Esophagus muscularis mucosa (tissue), 4 donors: ENCODE measurements at regions not wholly inside any gene's neighbourhood (a gene's known extent, or its start where the extent isn't known, plus 50 kb on each side); places are given as distances from the start of the nearest gene placed in this dataset.
A peak's percentile ranks its signal among the peaks of the same experiment; 100 is the strongest.

ENCODE experiments used
- DNase-seq: peaks from one replicate; pipeline ENCODE4 v3.0.0-alpha.2; 2017; ENCODE audit errors: extremely low spot score
- H3K27ac ChIP-seq, 4 donors: fragments of 200-600 bp; sonication (generic); replicated peaks in 1 of 4; 1 replicate in 3 of 4; 2 replicates in 1 of 4; pipeline ENCODE4 v1.5.1; 2016 to 2019; ENCODE audit warnings: mild to moderate bottlenecking in 1 of 4
- H3K27me3 ChIP-seq, 4 donors: fragments of 200-600 bp; sonication (generic); one replicate each; pipeline versions ENCODE4 v1.5.1 to v1.6.0; 2016 to 2019
- H3K36me3 ChIP-seq, 4 donors: fragments of 200-600 bp; sonication (generic); one replicate each; pipeline ENCODE4 v1.5.1; 2016 to 2019
- H3K4me1 ChIP-seq, 4 donors: fragments of 200-600 bp; sonication (generic); one replicate each; pipeline ENCODE4 v1.5.1; 2016 to 2019
- H3K4me3 ChIP-seq, 4 donors: fragments of 200-600 bp; sonication (generic); 1 replicate in 2 of 4; 2 replicates in 2 of 4; pipeline ENCODE4 v1.5.1; 2016 to 2019; ENCODE audit warnings: mild to moderate bottlenecking in 4 of 4, moderate library complexity in 1 of 4
- H3K9me3 ChIP-seq, 4 donors: fragments of 200-600 bp; sonication (generic); 1 replicate in 3 of 4; 2 replicates in 1 of 4; pipeline ENCODE4 v1.5.1; 2016 to 2019
- CTCF ChIP-seq, 3 experiments: fragments of 200-600 bp in 2 of 3; fragments of 450-650 bp in 1 of 3; sonication (generic) in 2 of 3; IDR thresholded peaks; one replicate each; pipeline ENCODE4 v1.5.1; 2017 to 2019; ENCODE audit warnings: antibody characterized with exemption in 3 of 3, mild to moderate bottlenecking in 2 of 3, moderate library complexity in 1 of 3
- EP300 ChIP-seq: sonication (generic); formaldehyde crosslinking; IDR thresholded peaks from one replicate; pipeline ENCODE4 v1.6.1; 2017; ENCODE audit warnings: antibody characterized with exemption
- POLR2A ChIP-seq: fragments of 450-650 bp; IDR thresholded peaks from one replicate; pipeline ENCODE4 v1.6.1; 2017; ENCODE audit warnings: antibody characterized with exemption, moderate library complexity, mild to moderate bottlenecking, low read depth
- POLR2AphosphoS5 ChIP-seq, 2 donors: sonication (generic); formaldehyde crosslinking; IDR thresholded peaks; one replicate each; pipeline ENCODE4 v1.6.1; 2017; ENCODE audit warnings: antibody characterized with exemption in 2 of 2
- WGBS: methylation state at CpG from one replicate; pipeline ENCODE4 v1.1.5; 2018; 5-methylcytosine and 5-hydroxymethylcytosine counted together
- intact Hi-C: fragments of 100-400 bp; cut with DNase I; formaldehyde crosslinking; loops from one replicate; pipeline ENCODE4 v1.15.1; 2023

GRCh38 chr14:33871394-33871793 is 79.5 kb downstream of the EGLN3 start:
- H3K27ac ChIP-seq: no peak overlapping the region
- H3K4me3 ChIP-seq: no peak overlapping the region
- no peak for DNase-seq
- H3K36me3 ChIP-seq: no peaks in the 10 kb centered on the region
- intact Hi-C loops: no loop called here
- WGBS: 86% methylated on average over 3 of the region's 3 CpGs
- H3K27me3 ChIP-seq: no peaks in the 10 kb centered on the region
- H3K4me1 ChIP-seq: no peaks in the 10 kb centered on the region
- peaks cover 0 to 11% (median 9%) of the 10 kb centered on the region in 4 donors for H3K9me3 ChIP-seq
- no peak for TF ChIP-seq EP300
- TF ChIP-seq POLR2A: no peak
- TF ChIP-seq POLR2AphosphoS5 (IDR thresholded peaks at IDR 0.05): no peak
- TF ChIP-seq CTCF (IDR thresholded peaks at IDR 0.05): no peak

GRCh38 chr14:33866425-33867088 is 84.3 kb downstream of the EGLN3 start:
- Histone ChIP-seq H3K36me3 (no peaks in the 10 kb centered on the region), H3K9me3 (no peaks in the 10 kb centered on the region), H3K27ac (no peak overlapping the region), H3K27me3 (no peaks in the 10 kb centered on the region), H3K4me1 (no peaks in the 10 kb centered on the region), H3K4me3 (no peak overlapping the region)
- WGBS: 100% methylated on average over 1 of the region's 1 CpG
- intact Hi-C loops: no loop called here
- TF ChIP-seq POLR2A: no peak
- no peak for DNase-seq

- H3K36me3 ChIP-seq: no peaks in the 10 kb centered on the region
- H3K4me3 ChIP-seq: no peak overlapping the region
- no peak overlapping the region for H3K27ac ChIP-seq
- no peaks in the 10 kb centered on the region for H3K4me1 ChIP-seq
- intact Hi-C loops: no loop called here
- H3K27me3 ChIP-seq: no peaks in the 10 kb centered on the region
- WGBS: 84% methylated on average over 3 of the region's 3 CpGs
- no peaks in the 10 kb centered on the region for H3K9me3 ChIP-seq
- DNase-seq: peak; percentile 80
- no peak for TF ChIP-seq EP300
- no peak for TF ChIP-seq POLR2A
- no peak for TF ChIP-seq POLR2AphosphoS5 (IDR thresholded peaks at IDR 0.05)
- no peak for TF ChIP-seq CTCF (IDR thresholded peaks at IDR 0.05)
Observed at GRCh38 chr14:33862261-33862802, 88.5 kb downstream of the EGLN3 start.

- H3K27ac ChIP-seq: no peak overlapping the region
Observed at GRCh38 chr14:33859306-33859705, 91.6 kb downstream of the EGLN3 start.

GRCh38 chr14:33857650-33858049 is 93.2 kb downstream of the EGLN3 start:
- H3K27ac ChIP-seq: no peak overlapping the region
- no peaks in the 10 kb centered on the region for H3K36me3 ChIP-seq
- DNase-seq: peak; percentile 39
- TF ChIP-seq POLR2AphosphoS5 (IDR thresholded peaks at IDR 0.05) (no peak), POLR2A (no peak), CTCF (IDR thresholded peaks at IDR 0.05) (no peak), EP300 (no peak)
- no peaks in the 10 kb centered on the region for H3K9me3 ChIP-seq
- no peaks in the 10 kb centered on the region for H3K4me1 ChIP-seq
- intact Hi-C loops: no loop called here
- no peaks in the 10 kb centered on the region for H3K27me3 ChIP-seq
- WGBS: 93% methylated on average over 4 of the region's 4 CpGs
- H3K4me3 ChIP-seq: no peak overlapping the region

More at GRCh38 chr14:33859306-33859705, 91.6 kb downstream of the EGLN3 start:
- DNase-seq: peak; percentile 17
- Histone ChIP-seq H3K9me3 (no peaks in the 10 kb centered on the region), H3K36me3 (no peaks in the 10 kb centered on the region), H3K4me3 (no peak overlapping the region), H3K27me3 (no peaks in the 10 kb centered on the region), H3K4me1 (no peaks in the 10 kb centered on the region)
- intact Hi-C loops: no loop called here
- TF ChIP-seq EP300: no peak
- no peak for TF ChIP-seq POLR2A
- no peak for TF ChIP-seq CTCF (IDR thresholded peaks at IDR 0.05)
- TF ChIP-seq POLR2AphosphoS5 (IDR thresholded peaks at IDR 0.05): no peak
